Activated naive CD8-positive, alpha-beta T cell treated with anti-CD3 and anti-CD28 coated beads, Interleukin-2, amount 50 U/mL, for 24 hours (primary cell): ENCODE measurements at regions not wholly inside any gene's neighbourhood (a gene's known extent, or its start where the extent isn't known, plus 50 kb on each side); places are given as distances from the start of the nearest gene placed in this dataset.

Experiments
- ATAC-seq: fragments of 150-1000 bp; cut with Tn5 transposase; one replicate; pipeline ENCODE4 v1.10.0; 2021
- DNase-seq: peaks from one replicate; pipeline ENCODE4 v3.0.0; 2021
- H3K27ac Mint-ChIP-seq: one replicate; pipeline ENCODE4 v1.8.0; 2021; ENCODE audit warnings: mild to moderate bottlenecking, mixed read lengths
- H3K27me3 Mint-ChIP-seq: one replicate; pipeline ENCODE4 v1.8.0; 2021; ENCODE audit warnings: mixed read lengths
- H3K36me3 Mint-ChIP-seq: one replicate; pipeline ENCODE4 v1.8.0; 2021; ENCODE audit warnings: low read depth, mixed read lengths
- H3K4me1 Mint-ChIP-seq: one replicate; pipeline ENCODE4 v1.8.0; 2021; ENCODE audit warnings: mixed read lengths
- H3K4me3 Mint-ChIP-seq: one replicate; pipeline ENCODE4 v1.8.0; 2021; ENCODE audit warnings: mild to moderate bottlenecking, moderate library complexity, mixed read lengths
- H3K9me3 Mint-ChIP-seq: one replicate; pipeline ENCODE4 v1.8.0; 2021; ENCODE audit warnings: mixed read lengths

DNA sequence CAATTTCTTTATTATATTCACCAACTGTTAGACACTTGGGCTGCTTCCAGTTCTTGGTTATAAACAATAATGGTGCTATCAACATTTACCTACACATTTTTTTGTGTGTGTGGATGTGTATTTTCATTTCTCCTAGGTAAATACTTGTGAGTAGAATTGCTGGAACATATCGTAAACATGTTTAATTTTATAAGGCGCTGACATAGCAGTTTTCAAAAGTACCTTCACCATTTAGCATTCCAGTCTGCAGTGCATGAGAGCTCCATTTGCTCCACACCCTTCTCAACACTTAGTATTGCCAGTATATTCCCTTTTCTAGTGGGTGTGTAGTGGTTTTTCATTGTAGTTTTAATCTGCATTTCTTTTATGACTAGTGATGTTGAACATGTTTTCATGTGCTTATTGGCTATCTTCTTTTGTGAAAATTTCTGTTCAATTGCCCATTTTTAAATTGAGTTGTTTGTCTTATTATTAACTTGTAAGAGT lies 59.6 kb upstream of the FAM204A start:
- Mint-ChIP-seq H3K9me3 (peaks cover 12% of the 10 kb centered on the region), H3K4me1 (peaks cover 2% of the 10 kb centered on the region)

GRCh38 chr10:118397391-118397790 lies 55.3 kb upstream of the FAM204A start:
- H3K4me1 Mint-ChIP-seq: no peaks in the 10 kb centered on the region
- H3K4me3 Mint-ChIP-seq: no peak overlapping the region
- peaks cover 10% of the 10 kb centered on the region for H3K9me3 Mint-ChIP-seq
- no peak overlapping the region for H3K27ac Mint-ChIP-seq
- H3K36me3 Mint-ChIP-seq: no peaks in the 10 kb centered on the region
- peaks cover 10% of the 10 kb centered on the region for H3K27me3 Mint-ChIP-seq
- ATAC-seq: no peak
- no peak for DNase-seq

More for the DNA sequence above, 59.6 kb upstream of the FAM204A start:
- H3K36me3 Mint-ChIP-seq: no peaks in the 10 kb centered on the region
- ATAC-seq (no peak), DNase-seq (no peak)
- H3K4me3 Mint-ChIP-seq: no peak overlapping the region
- no peak overlapping the region for H3K27ac Mint-ChIP-seq
- H3K27me3 Mint-ChIP-seq: peaks cover 16% of the 10 kb centered on the region

- ATAC-seq (no peak), DNase-seq (no peak)
- Mint-ChIP-seq H3K27me3 (peaks cover 8% of the 10 kb centered on the region), H3K27ac (no peak overlapping the region), H3K9me3 (no peaks in the 10 kb centered on the region), H3K4me3 (no peak overlapping the region), H3K36me3 (no peaks in the 10 kb centered on the region), H3K4me1 (no peaks in the 10 kb centered on the region)
Measured at GRCh38 chr10:118395947-118396346, 53.8 kb upstream of the FAM204A start.

DNA sequence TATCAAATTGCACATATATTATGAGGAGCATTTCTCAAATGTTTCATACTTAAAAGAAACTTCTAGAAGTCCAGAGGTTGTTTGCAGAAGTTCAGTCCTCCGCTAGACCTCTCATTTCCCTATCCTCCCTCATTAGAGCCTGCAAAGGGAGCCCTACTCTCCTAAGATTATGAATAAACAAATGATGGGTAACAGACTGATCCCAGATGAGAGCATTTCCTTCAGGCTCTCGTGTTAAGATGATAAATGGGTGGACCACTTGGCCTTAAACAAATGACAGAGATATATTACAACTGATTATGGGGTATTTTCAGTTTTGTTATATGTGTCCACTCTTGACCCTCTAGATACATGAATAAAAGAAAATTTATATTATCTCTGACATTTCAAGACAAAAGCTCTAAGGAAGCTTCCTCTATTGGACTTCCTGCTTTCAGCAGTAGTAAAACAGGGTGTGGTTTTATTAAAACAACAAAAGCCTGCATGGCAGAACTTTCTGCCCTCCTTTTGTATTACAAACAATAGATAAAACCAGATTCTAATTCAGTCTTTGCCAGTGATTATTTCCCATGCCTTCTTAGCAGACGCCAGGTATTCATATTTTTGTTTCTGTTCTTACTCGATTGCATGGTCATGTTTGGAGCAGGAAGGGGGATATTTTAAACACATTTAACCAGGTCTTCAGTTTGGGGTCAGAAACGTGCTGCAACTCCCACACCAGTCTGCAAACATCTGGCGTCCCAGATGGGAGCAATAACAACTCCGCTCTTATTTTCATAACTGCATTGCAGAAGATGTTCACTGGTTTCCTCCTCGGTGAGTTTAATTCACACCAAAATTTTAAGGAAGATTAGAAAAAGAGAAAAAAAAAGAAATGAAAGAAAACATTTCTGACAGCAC lies 52.4 kb upstream of the FAM204A start:
- H3K4me1 Mint-ChIP-seq: no peaks in the 10 kb centered on the region
- no peaks in the 10 kb centered on the region for H3K36me3 Mint-ChIP-seq
- no peak for DNase-seq
- no peak overlapping the region for H3K27ac Mint-ChIP-seq
- H3K4me3 Mint-ChIP-seq: no peak overlapping the region
- no peaks in the 10 kb centered on the region for H3K9me3 Mint-ChIP-seq
- no peak for ATAC-seq
- H3K27me3 Mint-ChIP-seq: peaks cover 15% of the 10 kb centered on the region

GRCh38 chr10:118392761-118393160 lies 50.6 kb upstream of the FAM204A start:
- Mint-ChIP-seq H3K27me3 (peaks cover 20% of the 10 kb centered on the region), H3K9me3 (peaks cover 6% of the 10 kb centered on the region), H3K4me3 (no peak overlapping the region), H3K4me1 (no peaks in the 10 kb centered on the region), H3K27ac (no peak overlapping the region), H3K36me3 (no peaks in the 10 kb centered on the region)
- ATAC-seq: no peak
- no peak for DNase-seq
